HUES48 (cell line): ENCODE measurements at regions not wholly inside any gene's neighbourhood (a gene's known extent, or its start where the extent isn't known, plus 50 kb on each side); places are given as distances from the start of the nearest gene placed in this dataset.

Experiments used
- H3K27ac ChIP-seq: one replicate; pipeline ENCODE4 v1.7.0; 2013; ENCODE audit warnings: low read depth, low read length, inconsistent platforms
- H3K27me3 ChIP-seq: 2 replicates; pipeline ENCODE4 v1.6.1; 2013; ENCODE audit warnings: mild to moderate bottlenecking, low read length; ENCODE audit not compliant: control insufficient read depth, insufficient read depth
- H3K36me3 ChIP-seq: 2 replicates; pipeline ENCODE4 v1.6.1; 2013; ENCODE audit warnings: low read length; ENCODE audit not compliant: control insufficient read depth, insufficient read depth
- H3K4me1 ChIP-seq: 2 replicates; pipeline ENCODE4 v1.6.1; 2013; ENCODE audit warnings: mild to moderate bottlenecking, low read length; ENCODE audit not compliant: control insufficient read depth, insufficient read depth
- H3K4me3 ChIP-seq: 2 replicates; pipeline ENCODE4 v1.5.1; 2013; ENCODE audit warnings: mild to moderate bottlenecking, low read depth, low read length
- H3K9ac ChIP-seq: 2 replicates; pipeline ENCODE4 v1.6.1; 2013; ENCODE audit warnings: mild to moderate bottlenecking, low read depth, low read length, moderate library complexity
- H3K9me3 ChIP-seq: 2 replicates; pipeline ENCODE4 v1.6.1; 2013; ENCODE audit warnings: low read length; ENCODE audit not compliant: control insufficient read depth, insufficient read depth

DNA sequence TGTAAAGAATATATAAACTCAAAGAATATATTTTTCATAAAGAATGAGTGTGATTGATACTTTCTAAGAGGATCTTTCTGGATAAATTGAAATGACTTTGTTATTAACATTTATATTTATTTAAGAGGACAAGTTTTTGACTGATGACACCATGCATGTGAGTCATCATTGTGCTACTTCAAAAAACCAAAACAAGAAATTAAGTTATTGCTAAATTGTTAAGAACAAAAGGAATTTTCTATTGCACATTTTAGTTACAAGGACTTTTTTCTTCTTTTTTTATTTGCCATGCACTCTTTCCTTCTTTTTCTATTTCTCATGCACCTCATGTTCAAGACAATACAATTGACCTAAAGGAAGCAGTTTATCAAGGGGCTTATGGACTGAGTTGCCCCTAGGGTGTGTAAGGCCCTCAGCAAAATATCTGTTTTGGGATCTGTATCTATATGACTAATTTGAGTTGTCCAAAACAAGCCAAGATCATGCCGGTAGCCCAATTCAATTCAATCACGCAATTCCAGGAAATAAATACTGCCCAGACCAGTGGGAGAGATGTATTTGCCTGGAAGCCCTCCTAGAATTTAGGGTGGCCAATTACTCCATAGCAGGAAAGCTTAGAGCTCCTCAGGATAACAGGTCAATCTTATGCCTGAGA is 654.3 kb downstream of the METTL4 start:
- Histone ChIP-seq H3K27me3 (no peaks in the 10 kb centered on the region), H3K27ac (no peak overlapping the region), H3K4me1 (no peaks in the 10 kb centered on the region), H3K36me3 (no peaks in the 10 kb centered on the region), H3K9me3 (peaks cover 8% of the 10 kb centered on the region; the same call in 1 of the 2 replicates), H3K9ac (no peak overlapping the region), H3K4me3 (no peak overlapping the region)

DNA sequence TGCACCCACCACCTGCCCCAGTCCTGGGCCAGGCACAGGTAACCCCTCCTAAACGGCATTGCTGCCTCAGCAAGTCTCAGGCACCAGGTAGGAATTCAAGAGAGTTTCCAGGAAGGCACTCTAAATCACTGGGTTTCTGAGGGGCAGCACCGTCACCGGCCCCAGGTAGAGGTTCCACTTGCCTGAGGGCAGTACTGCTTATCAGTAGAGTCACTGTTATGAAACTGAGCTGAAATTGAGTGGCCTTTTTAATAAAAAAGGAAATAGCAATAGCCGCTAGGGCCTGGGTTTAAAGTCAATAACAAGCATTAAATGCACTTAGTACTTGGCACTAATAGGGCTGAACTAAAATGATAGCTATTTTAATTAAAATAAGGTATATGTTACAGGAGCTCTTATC is 653.7 kb downstream of the METTL4 start:
- Histone ChIP-seq H3K27ac (no peak overlapping the region), H3K4me1 (no peaks in the 10 kb centered on the region), H3K27me3 (no peaks in the 10 kb centered on the region), H3K4me3 (no peak overlapping the region), H3K9me3 (peaks cover 8% of the 10 kb centered on the region; the same call in 1 of the 2 replicates), H3K9ac (no peak overlapping the region), H3K36me3 (no peaks in the 10 kb centered on the region)

DNA sequence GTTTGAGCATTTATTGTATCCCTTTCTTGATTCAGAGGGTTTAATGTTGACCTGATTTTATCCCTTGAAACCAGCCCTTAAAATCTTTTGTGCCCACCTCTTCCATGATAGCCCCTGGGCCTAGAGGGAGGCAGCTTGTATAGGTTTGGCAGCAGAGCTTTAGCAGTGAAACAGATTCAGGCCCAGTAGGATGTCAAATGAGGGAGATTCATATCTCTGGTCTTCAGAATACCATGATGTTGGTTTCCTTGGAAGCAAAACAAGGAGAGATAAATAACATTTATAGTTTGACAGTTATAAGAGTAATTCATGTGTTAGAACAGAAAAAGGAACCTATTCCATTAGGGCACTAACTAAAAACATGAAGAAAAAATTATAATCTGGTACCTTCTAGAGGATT is 649.2 kb downstream of the METTL4 start:
- Histone ChIP-seq H3K9me3 (no peaks in the 10 kb centered on the region), H3K27ac (no peak overlapping the region), H3K4me3 (no peak overlapping the region), H3K36me3 (no peaks in the 10 kb centered on the region), H3K27me3 (no peaks in the 10 kb centered on the region), H3K4me1 (no peaks in the 10 kb centered on the region), H3K9ac (no peak overlapping the region)

DNA sequence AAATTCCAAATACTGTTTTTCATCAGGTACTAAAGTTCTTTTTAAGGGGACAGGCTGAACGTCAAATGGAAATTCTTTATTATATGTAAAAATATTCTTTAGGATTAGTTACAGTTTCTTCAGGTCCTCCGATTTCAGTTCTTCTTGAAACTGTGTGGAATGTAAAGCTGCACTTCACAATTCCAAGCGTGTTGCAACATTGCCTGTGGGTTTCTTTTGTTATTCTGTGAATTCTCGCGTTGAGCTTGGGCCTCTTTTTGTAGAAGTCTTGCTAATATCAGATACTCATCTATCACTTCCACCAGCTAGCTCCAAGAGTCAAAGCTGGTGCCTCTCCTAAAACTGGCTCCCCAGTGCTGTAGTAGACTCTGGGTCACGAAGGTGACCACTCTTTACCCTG is 642.6 kb downstream of the METTL4 start:
- Histone ChIP-seq H3K4me3 (no peak overlapping the region), H3K27ac (no peak overlapping the region), H3K9ac (no peak overlapping the region), H3K27me3 (no peaks in the 10 kb centered on the region), H3K9me3 (no peaks in the 10 kb centered on the region), H3K36me3 (no peaks in the 10 kb centered on the region), H3K4me1 (peaks cover 14% of the 10 kb centered on the region)

DNA sequence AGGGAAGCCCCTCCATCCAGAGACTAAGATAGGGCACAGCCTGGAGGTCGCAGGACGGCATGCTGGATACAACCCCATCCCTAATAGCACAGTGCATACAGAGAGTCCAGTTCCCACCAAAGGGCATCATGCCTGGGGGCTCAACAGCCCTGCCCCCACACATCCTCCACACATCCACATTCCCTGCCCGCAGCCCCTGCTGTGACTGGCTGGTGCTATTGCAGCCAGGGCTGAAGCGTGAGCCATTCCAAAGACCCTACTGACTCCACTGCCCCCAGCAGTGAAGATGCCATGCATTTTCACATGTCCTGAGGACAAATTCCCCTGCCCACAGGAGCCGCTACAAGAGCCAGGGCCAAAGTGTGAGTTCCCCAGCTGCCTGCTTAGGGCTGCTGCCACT is 641.6 kb downstream of the METTL4 start:
- Histone ChIP-seq H3K36me3 (no peaks in the 10 kb centered on the region), H3K9me3 (no peaks in the 10 kb centered on the region), H3K27me3 (no peaks in the 10 kb centered on the region), H3K4me3 (no peak overlapping the region), H3K27ac (no peak overlapping the region), H3K9ac (no peak overlapping the region), H3K4me1 (peaks cover 14% of the 10 kb centered on the region)

DNA sequence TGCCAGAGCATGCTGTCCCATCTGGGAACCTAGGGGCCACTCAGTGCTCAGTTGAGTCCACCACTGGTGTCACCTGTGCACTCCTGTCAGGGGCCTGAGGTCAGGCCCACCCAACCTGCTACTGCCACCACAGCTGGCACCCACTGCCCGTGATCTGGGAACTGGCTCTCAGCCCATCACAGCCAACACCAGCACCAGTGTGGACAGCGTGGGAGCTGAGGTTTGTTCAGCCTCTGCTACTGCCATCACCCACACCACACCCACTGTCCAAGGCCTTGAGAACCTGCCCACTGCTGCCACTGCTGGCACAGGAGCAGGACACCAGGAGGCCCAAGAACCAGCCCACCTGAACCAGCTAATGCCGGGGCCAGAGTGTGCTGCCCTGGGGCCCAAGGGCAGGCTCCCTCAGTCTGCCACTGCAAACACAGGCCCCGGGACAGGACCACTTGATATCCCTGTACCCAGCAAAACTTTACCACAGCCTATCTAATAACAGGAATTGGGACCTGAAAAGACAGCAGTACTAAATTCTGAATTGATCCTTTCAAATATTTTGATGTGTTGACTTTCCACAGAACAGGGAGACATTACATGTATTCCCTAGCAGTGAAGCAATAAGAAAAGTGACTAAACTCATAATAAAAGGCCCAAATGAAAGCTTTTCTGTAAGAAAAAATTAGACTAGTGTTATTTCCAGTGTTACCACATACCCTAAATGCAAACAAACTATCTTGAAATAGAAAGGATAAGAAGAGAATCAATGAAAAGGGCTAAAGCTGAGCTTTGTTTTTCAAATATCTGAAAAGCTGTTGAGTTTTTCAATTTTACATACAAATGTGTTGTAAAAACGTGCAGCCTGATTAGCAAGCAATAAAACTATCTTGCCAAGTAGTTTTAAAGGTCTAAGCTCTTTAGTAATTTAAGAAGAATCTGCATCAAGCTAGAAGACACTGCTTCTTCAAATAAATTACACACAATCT is 640.7 kb downstream of the METTL4 start:
- Histone ChIP-seq H3K4me1 (peaks cover 14% of the 10 kb centered on the region), H3K36me3 (no peaks in the 10 kb centered on the region), H3K9ac (no peak overlapping the region), H3K27ac (no peak overlapping the region), H3K9me3 (no peaks in the 10 kb centered on the region), H3K27me3 (no peaks in the 10 kb centered on the region), H3K4me3 (no peak overlapping the region)

DNA sequence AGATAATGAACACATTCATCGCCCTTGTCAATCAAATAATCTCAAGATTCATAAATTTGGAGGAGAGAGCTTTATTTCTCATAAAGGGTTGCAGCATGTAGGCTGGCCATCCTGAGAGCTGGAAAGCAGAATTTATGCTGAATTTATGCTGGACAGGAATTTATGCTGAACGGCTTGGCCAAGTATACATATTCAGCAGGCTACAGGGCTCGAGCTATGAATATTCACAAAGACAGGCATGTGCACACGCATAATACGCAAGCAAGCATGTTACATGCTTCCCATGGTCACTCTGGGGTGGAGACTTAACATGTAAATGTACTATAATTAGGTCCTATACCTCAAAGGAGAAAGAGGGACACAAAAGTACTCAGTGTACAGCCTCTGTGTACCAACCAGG is 618.8 kb downstream of the METTL4 start:
- Histone ChIP-seq H3K27ac (no peak overlapping the region), H3K36me3 (no peaks in the 10 kb centered on the region), H3K9ac (no peak overlapping the region), H3K4me1 (no peaks in the 10 kb centered on the region), H3K9me3 (no peaks in the 10 kb centered on the region), H3K27me3 (no peaks in the 10 kb centered on the region), H3K4me3 (no peak overlapping the region)

DNA sequence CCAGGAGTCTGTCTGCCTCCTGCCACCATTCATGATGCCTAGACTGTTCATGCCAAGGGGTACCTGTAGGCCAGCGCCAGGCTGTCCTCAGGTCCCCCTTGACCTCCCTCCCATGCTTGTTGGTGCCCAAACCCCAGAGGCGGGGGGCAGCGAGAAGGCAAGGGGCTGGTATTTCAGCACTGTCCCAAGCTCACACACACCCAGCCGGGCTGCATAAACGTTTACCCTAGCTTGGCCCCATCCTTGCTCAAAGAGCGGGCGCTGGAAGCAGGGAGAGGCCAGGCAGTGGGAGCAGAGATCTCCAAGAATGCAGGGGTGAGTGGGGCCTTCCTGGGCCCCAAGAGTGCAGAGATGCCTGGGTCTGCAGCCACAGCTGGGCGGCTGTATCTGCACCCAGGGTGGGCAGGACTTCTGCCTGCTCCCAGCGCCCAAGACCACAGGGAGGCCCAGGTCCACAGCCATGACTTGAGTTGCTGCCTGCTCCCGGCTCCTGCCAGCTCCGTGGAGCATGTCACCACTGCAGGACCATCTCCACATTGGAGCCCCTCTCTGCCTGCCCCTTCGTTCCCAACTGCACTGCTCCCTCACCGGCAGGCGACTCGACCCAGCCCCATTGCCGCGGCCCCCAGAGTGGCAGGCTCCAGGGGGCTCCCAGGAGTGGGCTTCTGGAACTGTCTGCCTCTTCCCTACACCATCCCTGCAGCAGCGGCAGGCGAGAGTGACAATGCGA is 616.6 kb downstream of the METTL4 start:
- Histone ChIP-seq H3K27me3 (no peaks in the 10 kb centered on the region), H3K36me3 (no peaks in the 10 kb centered on the region), H3K9me3 (no peaks in the 10 kb centered on the region), H3K27ac (no peak overlapping the region), H3K4me1 (no peaks in the 10 kb centered on the region), H3K9ac (no peak overlapping the region), H3K4me3 (no peak overlapping the region)

DNA sequence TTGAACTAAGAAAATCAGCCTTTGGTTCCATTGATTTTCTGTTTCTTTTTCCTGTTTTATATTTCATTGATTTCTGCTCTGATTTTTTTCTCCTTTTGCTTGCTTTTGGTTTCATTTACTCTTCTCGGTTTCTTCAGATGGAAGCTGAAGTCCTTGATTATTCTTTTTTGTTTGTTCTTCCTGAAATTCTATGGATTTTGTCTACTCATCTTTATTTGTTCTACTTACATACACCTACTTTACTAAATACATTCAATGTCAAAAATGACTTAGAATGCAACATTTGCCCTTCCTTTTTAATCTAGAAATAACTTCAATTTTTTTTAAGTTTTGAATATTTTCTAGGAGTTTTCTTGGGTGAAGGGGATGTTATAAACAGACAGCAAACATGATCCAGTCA is 612.5 kb downstream of the METTL4 start:
- no peaks in the 10 kb centered on the region for H3K9me3 ChIP-seq
- H3K27ac ChIP-seq, result no peak overlapping the region
- no peaks in the 10 kb centered on the region for H3K36me3 ChIP-seq
- no peaks in the 10 kb centered on the region for H3K27me3 ChIP-seq
- H3K4me3 ChIP-seq, result no peak overlapping the region
- H3K4me1 ChIP-seq, result no peaks in the 10 kb centered on the region
- H3K9ac ChIP-seq, result no peak overlapping the region

DNA sequence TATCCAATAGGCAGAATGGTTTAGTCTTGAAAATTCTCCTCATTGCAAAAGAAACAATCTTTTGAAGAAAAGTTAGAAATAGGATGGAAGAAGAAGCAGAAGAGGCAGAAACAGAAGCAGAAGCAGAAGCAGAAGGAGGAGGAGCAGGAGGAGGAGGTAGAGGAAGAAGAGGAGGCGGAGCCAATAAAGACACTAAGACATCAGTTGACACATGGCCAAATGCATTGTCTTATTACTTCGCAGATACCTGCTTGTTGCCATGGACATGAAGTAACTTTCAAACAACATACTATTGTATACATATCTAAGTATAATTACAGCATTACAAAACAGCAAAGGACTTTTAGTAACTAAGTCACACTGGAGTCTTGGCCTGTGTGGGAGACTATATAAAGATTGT is 606.3 kb downstream of the METTL4 start:
- peaks cover 24% of the 10 kb centered on the region for H3K4me1 ChIP-seq
- no peak overlapping the region for H3K9ac ChIP-seq
- no peak overlapping the region for H3K27ac ChIP-seq
- H3K4me3 ChIP-seq, result no peak overlapping the region
- H3K9me3 ChIP-seq, result no peaks in the 10 kb centered on the region
- peaks cover 4% of the 10 kb centered on the region; the same call in 1 of the 2 replicates for H3K27me3 ChIP-seq
- no peaks in the 10 kb centered on the region for H3K36me3 ChIP-seq

DNA sequence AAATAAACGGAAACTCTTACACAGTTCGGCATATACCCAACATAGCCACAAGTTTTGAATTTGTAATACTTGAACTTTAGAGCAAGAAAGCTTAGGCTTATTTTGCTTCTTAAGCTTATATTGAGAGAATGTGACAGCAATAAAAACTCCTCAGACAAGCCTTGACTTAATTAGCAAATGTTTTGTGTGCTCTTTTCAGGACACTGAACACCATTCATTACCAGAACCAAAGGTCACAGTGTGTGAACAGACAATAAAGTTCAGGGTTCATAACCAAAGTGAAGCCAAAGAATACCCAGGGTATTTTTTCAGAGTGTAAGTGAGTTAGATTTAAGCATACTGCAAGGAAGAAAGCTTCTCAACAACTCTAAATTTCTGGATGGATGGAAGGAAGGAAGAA is 605.8 kb downstream of the METTL4 start:
- Histone ChIP-seq H3K27me3 (peaks cover 9% of the 10 kb centered on the region), H3K9ac (no peak overlapping the region), H3K36me3 (no peaks in the 10 kb centered on the region), H3K4me3 (no peak overlapping the region), H3K27ac (no peak overlapping the region), H3K4me1 (peaks cover 24% of the 10 kb centered on the region), H3K9me3 (no peaks in the 10 kb centered on the region)
